ENCODE measurements at regions not wholly inside any gene's neighbourhood (a gene's known extent, or its start where the extent isn't known, plus 50 kb on each side); places are given as distances from the start of the nearest gene placed in this dataset.

DNA sequence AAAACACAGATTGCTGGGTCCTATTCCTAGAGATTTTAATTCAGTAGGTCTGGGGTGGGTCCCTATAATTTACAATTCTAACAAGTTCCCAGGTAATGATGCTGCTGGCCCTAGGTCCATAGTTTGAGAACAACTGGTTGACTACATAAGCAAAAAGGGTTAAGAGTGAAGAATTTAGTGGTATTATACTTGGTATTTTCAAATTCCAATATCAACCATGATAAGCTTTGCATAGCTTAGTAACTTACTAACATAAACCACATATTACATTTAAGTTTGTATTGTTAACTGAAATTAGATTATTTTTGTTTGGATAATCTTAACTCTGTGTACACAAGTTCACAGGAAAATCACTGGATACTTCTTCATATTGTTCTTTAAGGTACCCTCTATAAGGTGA, 862.9 kb upstream of the ACVR2A start:
- Histone ChIP-seq H3K4me3 (ENCODE audit: insufficient read depth, low read depth, low read length) (no peak overlapping the region), H3K36me3 (ENCODE audit: insufficient read depth, low read length) (no peaks in the 10 kb centered on the region), H3K9me3 (ENCODE audit: insufficient read depth, low read depth, low read length) (no peaks in the 10 kb centered on the region), H3K27me3 (ENCODE audit: insufficient read depth, low read length) (no peaks in the 10 kb centered on the region), H3K4me1 (ENCODE audit: insufficient read depth, low read length) (peaks cover 6% of the 10 kb centered on the region), H3K9ac (ENCODE audit: low read length) (no peak overlapping the region), H4K20me1 (ENCODE audit: insufficient read depth, low read length) (no peaks in the 10 kb centered on the region), H3K27ac (ENCODE audit: low read depth, low read length) (peak overlapping the region; percentile 14), H3K79me2 (ENCODE audit: insufficient read depth, low read length) (no peaks in the 10 kb centered on the region), H2AFZ (ENCODE audit: low read depth, low read length) (no peak overlapping the region), H3K4me2 (ENCODE audit: low read length) (no peak overlapping the region)
- no peaks in the 10 kb centered on the region for H3K27me3 Mint-ChIP-seq (ENCODE audit: low read depth, unreplicated experiment)
- H3K4me1 Mint-ChIP-seq (ENCODE audit: low read depth, unreplicated experiment), result no peaks in the 10 kb centered on the region
- no peaks in the 10 kb centered on the region for H3K36me3 Mint-ChIP-seq (ENCODE audit: low read depth, unreplicated experiment)
- no peak for TF ChIP-seq EZH2 (IDR thresholded peaks at IDR 0.05; ENCODE audit: insufficient read depth, low read length)
- TF ChIP-seq, protein P1, sequence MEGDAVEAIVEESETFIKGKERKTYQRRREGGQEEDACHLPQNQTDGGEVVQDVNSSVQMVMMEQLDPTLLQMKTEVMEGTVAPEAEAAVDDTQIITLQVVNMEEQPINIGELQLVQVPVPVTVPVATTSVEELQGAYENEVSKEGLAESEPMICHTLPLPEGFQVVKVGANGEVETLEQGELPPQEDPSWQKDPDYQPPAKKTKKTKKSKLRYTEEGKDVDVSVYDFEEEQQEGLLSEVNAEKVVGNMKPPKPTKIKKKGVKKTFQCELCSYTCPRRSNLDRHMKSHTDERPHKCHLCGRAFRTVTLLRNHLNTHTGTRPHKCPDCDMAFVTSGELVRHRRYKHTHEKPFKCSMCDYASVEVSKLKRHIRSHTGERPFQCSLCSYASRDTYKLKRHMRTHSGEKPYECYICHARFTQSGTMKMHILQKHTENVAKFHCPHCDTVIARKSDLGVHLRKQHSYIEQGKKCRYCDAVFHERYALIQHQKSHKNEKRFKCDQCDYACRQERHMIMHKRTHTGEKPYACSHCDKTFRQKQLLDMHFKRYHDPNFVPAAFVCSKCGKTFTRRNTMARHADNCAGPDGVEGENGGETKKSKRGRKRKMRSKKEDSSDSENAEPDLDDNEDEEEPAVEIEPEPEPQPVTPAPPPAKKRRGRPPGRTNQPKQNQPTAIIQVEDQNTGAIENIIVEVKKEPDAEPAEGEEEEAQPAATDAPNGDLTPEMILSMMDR (IDR thresholded peaks at IDR 0.05; ENCODE audit: insufficient read depth, low read depth, low read length), result no peak
- no peak overlapping the region for H3K4me3 Mint-ChIP-seq (ENCODE audit: unreplicated experiment)
- no peak overlapping the region for H3K27ac Mint-ChIP-seq (ENCODE audit: unreplicated experiment)
- DNase-seq (ENCODE audit: low read depth), result peak; percentile 92
- no peak for FAIRE-seq
- H3K9me3 Mint-ChIP-seq (ENCODE audit: unreplicated experiment), result peaks cover 4% of the 10 kb centered on the region

GRCh38 chr2:146979746-146980145, 865.1 kb upstream of the ACVR2A start:
- H3K27ac Mint-ChIP-seq (ENCODE audit: unreplicated experiment), result no peak overlapping the region

More at GRCh38 chr2:146979746-146980145, 865.1 kb upstream of the ACVR2A start:
- H3K36me3 ChIP-seq (ENCODE audit: insufficient read depth, low read length), result no peaks in the 10 kb centered on the region
- no peak overlapping the region for H3K4me3 Mint-ChIP-seq (ENCODE audit: unreplicated experiment)
- DNase-seq (ENCODE audit: low read depth) (peak; percentile 54), FAIRE-seq (no peak)
- no peaks in the 10 kb centered on the region for H3K4me1 Mint-ChIP-seq (ENCODE audit: low read depth, unreplicated experiment)
- TF ChIP-seq, protein P1 (IDR thresholded peaks at IDR 0.05; ENCODE audit: insufficient read depth, low read depth, low read length), result no peak
- TF ChIP-seq EZH2 (IDR thresholded peaks at IDR 0.05; ENCODE audit: insufficient read depth, low read length), result no peak
- no peak overlapping the region for H3K9ac ChIP-seq (ENCODE audit: low read length)
- H3K9me3 ChIP-seq (ENCODE audit: insufficient read depth, low read depth, low read length), result no peaks in the 10 kb centered on the region
- H3K27me3 Mint-ChIP-seq (ENCODE audit: low read depth, unreplicated experiment), result no peaks in the 10 kb centered on the region
- peaks cover 4% of the 10 kb centered on the region for H3K9me3 Mint-ChIP-seq (ENCODE audit: unreplicated experiment)
- H4K20me1 ChIP-seq (ENCODE audit: insufficient read depth, low read length), result no peaks in the 10 kb centered on the region
- H3K4me2 ChIP-seq (ENCODE audit: low read length), result no peak overlapping the region
- H3K27ac ChIP-seq (ENCODE audit: low read depth, low read length), result no peak overlapping the region
- no peak overlapping the region for H2AFZ ChIP-seq (ENCODE audit: low read depth, low read length)
- H3K27me3 ChIP-seq (ENCODE audit: insufficient read depth, low read length), result no peaks in the 10 kb centered on the region
- no peaks in the 10 kb centered on the region for H3K79me2 ChIP-seq (ENCODE audit: insufficient read depth, low read length)
- H3K4me1 ChIP-seq (ENCODE audit: insufficient read depth, low read length), result no peaks in the 10 kb centered on the region
- no peaks in the 10 kb centered on the region for H3K36me3 Mint-ChIP-seq (ENCODE audit: low read depth, unreplicated experiment)
- H3K4me3 ChIP-seq (ENCODE audit: insufficient read depth, low read depth, low read length), result no peak overlapping the region

Measured in astrocyte (in vitro differentiated cells and primary cell).